Caco-2 (cell line): ENCODE measurements at regions not wholly inside any gene's neighbourhood (a gene's known extent, or its start where the extent isn't known, plus 50 kb on each side); places are given as distances from the start of the nearest gene placed in this dataset.

Experiments used
- BruUV-seq: library from RNA; stranded (reverse); fragments of 400-500 nt; replicated peaks from 2 replicates; lab custom pipeline; 2021; lab: Mats Ljungman, UMichigan
- CTCF ChIA-PET: fragments of 300-600 bp; sonication (Branson Sonifier 250); formaldehyde crosslinking; loops from one replicate; lab custom pipeline; 2022; ENCODE audit warnings: antibody characterized with exemption; lab: Charles Lee
- POLR2A ChIA-PET: fragments of 300-600 bp; sonication (Branson Sonifier 250); formaldehyde crosslinking; loops from one replicate; lab custom pipeline; 2022; ENCODE audit warnings: antibody characterized with exemption; lab: Charles Lee
- DNase-seq, 2 experiments: peaks; one replicate each; pipeline versions ENCODE4 v3.0.0 to v3.0.0-alpha.2; 2020 to 2022
- H3K27me3 ChIP-seq: replicated peaks from 2 replicates; pipeline ENCODE4 v1.6.0; 2011; ENCODE audit warnings: low read length; ENCODE audit not compliant: control insufficient read depth, insufficient read depth
- H3K36me3 ChIP-seq: 2 replicates; pipeline ENCODE4 v1.5.1; 2011; ENCODE audit warnings: low read length; ENCODE audit not compliant: control insufficient read depth, insufficient read depth
- H3K4me1 ChIP-seq: fragments of 250-450 bp; sonication (Bioruptor Pico); 2 replicates; pipeline ENCODE4 v1.5.1; 2020; ENCODE audit warnings: mild to moderate bottlenecking
- H3K4me3 ChIP-seq: 2 replicates; pipeline ENCODE4 v1.5.1; 2011; ENCODE audit warnings: low read depth, mild to moderate bottlenecking, control low read depth, low read length
- H3K9me3 ChIP-seq: fragments of 250-450 bp; sonication (Bioruptor Pico); 2 replicates; pipeline ENCODE4 v1.5.1; 2020; ENCODE audit warnings: mild to moderate bottlenecking, moderate library complexity
- H3K27ac Mint-ChIP-seq: one replicate; pipeline ENCODE4 v1.8.0; 2022; ENCODE audit warnings: mixed read lengths; ENCODE audit not compliant: unreplicated experiment
- H3K27me3 Mint-ChIP-seq: one replicate; pipeline ENCODE4 v1.8.0; 2022; ENCODE audit warnings: mixed read lengths; ENCODE audit not compliant: insufficient read depth, unreplicated experiment
- H3K36me3 Mint-ChIP-seq: one replicate; pipeline ENCODE4 v1.8.0; 2022; ENCODE audit warnings: mild to moderate bottlenecking, mixed read lengths; ENCODE audit not compliant: insufficient read depth, unreplicated experiment
- H3K4me1 Mint-ChIP-seq: one replicate; pipeline ENCODE4 v1.8.0; 2022; ENCODE audit warnings: low read depth, mixed read lengths; ENCODE audit not compliant: unreplicated experiment
- H3K4me3 Mint-ChIP-seq: one replicate; pipeline ENCODE4 v1.8.0; 2022; ENCODE audit warnings: mild to moderate bottlenecking, moderate library complexity, mixed read lengths; ENCODE audit not compliant: unreplicated experiment
- H3K9me3 Mint-ChIP-seq: one replicate; pipeline ENCODE4 v1.8.0; 2022; ENCODE audit warnings: mixed read lengths; ENCODE audit not compliant: unreplicated experiment
- intact Hi-C: fragments of 100-400 bp; cut with micrococcal nuclease; formaldehyde crosslinking; loops from one replicate; pipeline ENCODE4 v1.10.0; 2022; ENCODE audit not compliant: unreplicated experiment
- TF ChIP-seq, protein P1 (sequence below), 2 experiments: fragments of 200-600 bp in 1 of 2; IDR thresholded peaks; 1 replicate in 1 of 2; 2 replicates in 1 of 2; pipeline versions ENCODE4 v1.5.1 to v1.8.0; 2011 to 2022; ENCODE audit warnings: antibody characterized with exemption in 1 of 2, control low read depth in 1 of 2, inconsistent platforms in 1 of 2, low read depth in 1 of 2, low read length in 1 of 2, mild to moderate bottlenecking in 1 of 2, moderate library complexity in 1 of 2; ENCODE audit not compliant: insufficient read depth in 1 of 2, severe bottlenecking in 1 of 2, unreplicated experiment in 1 of 2

DNA sequence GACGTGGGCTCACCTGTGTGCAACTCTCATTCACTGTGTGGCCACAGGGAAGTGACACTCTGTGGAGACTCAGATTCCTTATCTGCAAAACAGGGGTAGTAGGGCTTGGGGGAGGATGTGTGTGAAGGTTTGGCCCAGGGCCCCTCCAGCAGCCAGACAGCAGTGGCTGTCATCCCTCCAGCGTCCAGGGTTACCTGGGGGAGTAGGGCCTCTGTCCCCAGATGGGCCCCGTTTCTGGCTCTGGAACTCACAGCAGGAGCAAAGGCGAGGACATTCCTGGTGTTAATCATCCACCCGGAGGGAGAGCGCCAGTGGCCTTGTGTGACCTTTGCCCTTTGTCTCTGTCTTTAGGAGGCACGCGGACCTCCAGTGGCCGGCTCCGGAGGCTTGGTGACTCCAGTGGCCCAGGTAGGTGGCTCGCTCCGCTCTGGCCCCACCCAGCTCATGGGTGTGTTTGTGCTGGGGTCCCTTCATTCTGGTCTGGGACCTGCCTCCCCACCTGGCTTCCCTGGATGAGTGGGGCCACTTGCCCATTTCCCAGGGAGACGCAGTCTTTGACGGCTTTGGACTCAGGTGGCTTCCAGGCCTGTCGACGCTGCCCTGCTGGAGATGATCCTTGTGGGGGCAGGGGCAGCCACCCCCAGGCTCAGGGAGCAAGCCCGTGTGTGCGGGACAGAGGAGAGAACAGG lies 166.2 kb downstream of the SEC14L1 start:
- no TSS peak for BruUV-seq
- Mint-ChIP-seq H3K27me3 (no peaks in the 10 kb centered on the region), H3K4me1 (peaks cover 61% of the 10 kb centered on the region), H3K4me3 (peak overlapping the region; percentile 58), H3K27ac (peak overlapping the region; percentile 89), H3K36me3 (peaks cover 76% of the 10 kb centered on the region), H3K9me3 (no peaks in the 10 kb centered on the region)
- peak; percentile 93 to 98 for DNase-seq
- H3K4me3 ChIP-seq, result no peak overlapping the region
- POLR2A ChIA-PET, result interaction anchor here (0.6 kb wide), 1 partner anchor 18 kb away, joined by 11 read pairs; no protein-coding TSS in a partner anchor
- CTCF ChIA-PET, result interaction anchor here (1.0 to 1.5 kb wide), 2 partner anchors 18 to 123 kb away, joined by 4 read pairs; no protein-coding TSS in a partner anchor
- H3K9me3 ChIP-seq, result no peaks in the 10 kb centered on the region
- peaks cover 17% of the 10 kb centered on the region for H3K36me3 ChIP-seq
- intact Hi-C loops, result loop anchor here (2.0 kb wide), 1 partner anchor 24 kb away; no protein-coding TSS in a partner anchor
- H3K27me3 ChIP-seq, result no peaks in the 10 kb centered on the region
- peaks cover 65% of the 10 kb centered on the region for H3K4me1 ChIP-seq
- TF ChIP-seq, protein P1, sequence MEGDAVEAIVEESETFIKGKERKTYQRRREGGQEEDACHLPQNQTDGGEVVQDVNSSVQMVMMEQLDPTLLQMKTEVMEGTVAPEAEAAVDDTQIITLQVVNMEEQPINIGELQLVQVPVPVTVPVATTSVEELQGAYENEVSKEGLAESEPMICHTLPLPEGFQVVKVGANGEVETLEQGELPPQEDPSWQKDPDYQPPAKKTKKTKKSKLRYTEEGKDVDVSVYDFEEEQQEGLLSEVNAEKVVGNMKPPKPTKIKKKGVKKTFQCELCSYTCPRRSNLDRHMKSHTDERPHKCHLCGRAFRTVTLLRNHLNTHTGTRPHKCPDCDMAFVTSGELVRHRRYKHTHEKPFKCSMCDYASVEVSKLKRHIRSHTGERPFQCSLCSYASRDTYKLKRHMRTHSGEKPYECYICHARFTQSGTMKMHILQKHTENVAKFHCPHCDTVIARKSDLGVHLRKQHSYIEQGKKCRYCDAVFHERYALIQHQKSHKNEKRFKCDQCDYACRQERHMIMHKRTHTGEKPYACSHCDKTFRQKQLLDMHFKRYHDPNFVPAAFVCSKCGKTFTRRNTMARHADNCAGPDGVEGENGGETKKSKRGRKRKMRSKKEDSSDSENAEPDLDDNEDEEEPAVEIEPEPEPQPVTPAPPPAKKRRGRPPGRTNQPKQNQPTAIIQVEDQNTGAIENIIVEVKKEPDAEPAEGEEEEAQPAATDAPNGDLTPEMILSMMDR (IDR thresholded peaks at IDR 0.05; ENCODE audit: insufficient read depth in 1 of 2, low read depth in 1 of 2, low read length in 1 of 2, severe bottlenecking in 1 of 2, unreplicated experiment in 1 of 2), result peak in 1 of 2 experiments; percentile 13

GRCh38 chr17:77307479-77308198 lies 166.9 kb downstream of the SEC14L1 start:
- peak overlapping the region; percentile 58 for H3K4me3 Mint-ChIP-seq
- CTCF ChIA-PET, result interaction anchor here (1.5 kb wide), 1 partner anchor 19 kb away, joined by 4 read pairs; no protein-coding TSS in a partner anchor

More at GRCh38 chr17:77307479-77308198, 166.9 kb downstream of the SEC14L1 start:
- peaks cover 16% of the 10 kb centered on the region for H3K36me3 ChIP-seq
- BruUV-seq, result TSS peak; percentile 53
- Mint-ChIP-seq H3K9me3 (no peaks in the 10 kb centered on the region), H3K27ac (peak overlapping the region; percentile 89), H3K4me1 (peaks cover 67% of the 10 kb centered on the region), H3K27me3 (no peaks in the 10 kb centered on the region), H3K36me3 (peaks cover 76% of the 10 kb centered on the region)
- H3K4me1 ChIP-seq, result peaks cover 65% of the 10 kb centered on the region
- TF ChIP-seq, protein P1 (IDR thresholded peaks at IDR 0.05; ENCODE audit: insufficient read depth in 1 of 2, low read depth in 1 of 2, low read length in 1 of 2, severe bottlenecking in 1 of 2, unreplicated experiment in 1 of 2), result no peak
- intact Hi-C loops, result loop anchor here (2.0 kb wide), 1 partner anchor 25 kb away; no protein-coding TSS in a partner anchor
- no peaks in the 10 kb centered on the region for H3K9me3 ChIP-seq
- no peak for DNase-seq
- no peak overlapping the region for H3K4me3 ChIP-seq
- no peaks in the 10 kb centered on the region for H3K27me3 ChIP-seq
- POLR2A ChIA-PET, result no interaction called here
